Muscle of leg (tissue), 3 donors: ENCODE measurements at regions not wholly inside any gene's neighbourhood (a gene's known extent, or its start where the extent isn't known, plus 50 kb on each side); places are given as distances from the start of the nearest gene placed in this dataset.
"Not testable (repeated sequence)": the region's sequence is repeated elsewhere in the genome, so short reads cannot be mapped to it uniquely, and the experiment has no call there.

Experiments
- DNase-seq: peaks from one replicate; pipeline ENCODE4 v3.0.0; 2013
- H3K27ac ChIP-seq: one replicate; pipeline ENCODE4 v1.5.1; 2013; ENCODE audit warnings: mild to moderate bottlenecking, low read length, control low read depth
- H3K27me3 ChIP-seq: one replicate; pipeline ENCODE4 v1.6.1; 2013; ENCODE audit warnings: low read length; ENCODE audit not compliant: control insufficient read depth, insufficient read depth
- H3K36me3 ChIP-seq: one replicate; pipeline ENCODE4 v1.6.1; 2013; ENCODE audit warnings: low read length; ENCODE audit not compliant: control insufficient read depth, insufficient read depth
- H3K4me1 ChIP-seq: one replicate; pipeline ENCODE4 v1.6.1; 2013; ENCODE audit warnings: low read length; ENCODE audit not compliant: control insufficient read depth, insufficient read depth
- H3K4me3 ChIP-seq: one replicate; pipeline ENCODE4 v1.5.1; 2013; ENCODE audit warnings: low read length, control low read depth
- H3K9me3 ChIP-seq: replicated peaks from 2 replicates; pipeline ENCODE4 v1.6.1; 2013; ENCODE audit warnings: low read depth, low read length; ENCODE audit not compliant: control insufficient read depth
- WGBS: methylation state at CpG from one replicate; pipeline ENCODE4 v1.1.5; 2013; ENCODE audit warnings: missing lambda C conversion rate; ENCODE audit not compliant: insufficient coverage; 5-methylcytosine and 5-hydroxymethylcytosine counted together

- H3K9me3 ChIP-seq: peaks cover 22% of the 10 kb centered on the region
- no peak overlapping the region for H3K27ac ChIP-seq
- H3K27me3 ChIP-seq: no peaks in the 10 kb centered on the region
- DNase-seq: no peak
- H3K4me1 ChIP-seq: no peaks in the 10 kb centered on the region
- no peak overlapping the region for H3K4me3 ChIP-seq
- H3K36me3 ChIP-seq: no peaks in the 10 kb centered on the region
- 86% methylated on average over 2 of the region's 2 CpGs for WGBS
Observed at GRCh38 chr4:153880983-153881382, 92.1 kb upstream of the SFRP2 start.

GRCh38 chr4:153877898-153878297 is 89.0 kb upstream of the SFRP2 start:
- no peaks in the 10 kb centered on the region for H3K4me1 ChIP-seq
- H3K4me3 ChIP-seq: no peak overlapping the region
- peak; percentile 11 for DNase-seq
- H3K36me3 ChIP-seq: no peaks in the 10 kb centered on the region
- H3K27me3 ChIP-seq: no peaks in the 10 kb centered on the region
- no peak overlapping the region for H3K27ac ChIP-seq
- H3K9me3 ChIP-seq: peaks cover 22% of the 10 kb centered on the region

- Histone ChIP-seq H3K36me3 (no peaks in the 10 kb centered on the region), H3K27me3 (no peaks in the 10 kb centered on the region), H3K4me3 (no peak overlapping the region), H3K4me1 (no peaks in the 10 kb centered on the region), H3K9me3 (no peaks in the 10 kb centered on the region), H3K27ac (no peak overlapping the region)
- DNase-seq: no peak
- 100% methylated on average over 1 of the region's 1 CpG for WGBS
Observed at GRCh38 chr4:153873741-153874140, 84.9 kb upstream of the SFRP2 start.

- WGBS: no CpG with 5 or more reads among the region's 1 CpG
- H3K27me3 ChIP-seq, H3K4me3 ChIP-seq, DNase-seq, H3K27ac ChIP-seq, H3K4me1 ChIP-seq, H3K36me3 ChIP-seq: not testable (repeated sequence)
- peaks cover 29% of the 10 kb centered on the region for H3K9me3 ChIP-seq
Observed at GRCh38 chr4:153866766-153867165, 77.9 kb upstream of the SFRP2 start.

GRCh38 chr4:153852501-153852900 is 63.6 kb upstream of the SFRP2 start:
- Histone ChIP-seq H3K36me3 (no peaks in the 10 kb centered on the region), H3K9me3 (no peaks in the 10 kb centered on the region), H3K4me1 (no peaks in the 10 kb centered on the region), H3K27ac (no peak overlapping the region), H3K27me3 (no peaks in the 10 kb centered on the region), H3K4me3 (no peak overlapping the region)
- DNase-seq: no peak
- WGBS: no CpG with 5 or more reads among the region's 1 CpG

- Histone ChIP-seq H3K36me3 (no peaks in the 10 kb centered on the region), H3K27ac (no peak overlapping the region), H3K27me3 (no peaks in the 10 kb centered on the region), H3K4me1 (no peaks in the 10 kb centered on the region), H3K4me3 (no peak overlapping the region), H3K9me3 (no peaks in the 10 kb centered on the region)
- WGBS: 17% methylated on average over 1 of the region's 2 CpGs
- DNase-seq: no peak
Observed at GRCh38 chr4:153850533-153851280, 61.8 kb upstream of the SFRP2 start.

- DNase-seq: no peak
- Histone ChIP-seq H3K9me3 (no peaks in the 10 kb centered on the region), H3K36me3 (no peaks in the 10 kb centered on the region), H3K4me3 (no peak overlapping the region), H3K27me3 (no peaks in the 10 kb centered on the region), H3K4me1 (no peaks in the 10 kb centered on the region), H3K27ac (no peak overlapping the region)
- 42% methylated on average over 3 of the region's 3 CpGs for WGBS
Observed at GRCh38 chr4:153844144-153844543, 55.3 kb upstream of the SFRP2 start.
